HG03565 (cell line): ENCODE measurements at regions not wholly inside any gene's neighbourhood (a gene's known extent, or its start where the extent isn't known, plus 50 kb on each side); places are given as distances from the start of the nearest gene placed in this dataset.

Experiments
- ATAC-seq: cut with Tn5 transposase; IDR thresholded peaks from one replicate; pipeline ENCODE4 v1.9.1; 2021; ENCODE audit warnings: mild to moderate bottlenecking, moderate library complexity; ENCODE audit not compliant: unreplicated experiment

GRCh38 chr11:129590030-129590752, 214.5 kb downstream of the BARX2 start:
- no peak for ATAC-seq

DNA sequence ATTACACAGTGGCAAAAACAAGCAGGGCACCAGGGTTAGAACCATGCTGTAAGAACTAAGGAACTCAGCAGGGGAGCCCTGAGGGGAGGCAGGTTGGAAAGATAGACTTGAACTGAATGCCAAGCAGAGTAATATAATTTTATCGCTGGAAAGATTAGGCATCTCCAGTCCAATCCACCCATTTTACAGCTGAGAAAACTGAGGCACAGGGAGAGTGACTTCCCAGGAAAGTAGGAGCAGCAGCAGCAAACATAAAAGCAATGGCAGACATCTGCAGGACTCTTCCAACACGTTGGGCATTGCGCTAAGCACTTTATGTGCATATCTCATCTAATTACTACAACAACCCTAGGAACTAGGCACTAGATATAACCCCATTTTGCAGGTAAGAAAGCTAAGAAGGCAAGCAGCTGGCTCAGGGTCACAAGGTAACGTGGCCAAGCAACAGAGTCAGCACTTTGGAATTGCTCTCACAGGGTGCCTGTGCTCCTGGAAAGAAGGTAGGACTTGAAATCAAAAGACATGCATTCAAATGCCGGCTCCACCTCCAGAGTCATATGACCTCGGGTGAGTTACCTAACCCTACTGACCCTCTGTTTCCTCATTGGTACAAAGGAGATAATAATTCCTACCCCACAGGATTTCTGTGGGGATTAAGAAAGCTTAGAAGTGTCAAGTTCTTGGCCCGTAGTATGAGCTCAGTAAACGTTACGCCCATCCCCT, 215.3 kb downstream of the BARX2 start:
- no peak for ATAC-seq

GRCh38 chr11:129591527-129591926, 215.9 kb downstream of the BARX2 start:
- ATAC-seq: no peak

GRCh38 chr11:129592191-129592590, 216.5 kb downstream of the BARX2 start:
- ATAC-seq: no peak

DNA sequence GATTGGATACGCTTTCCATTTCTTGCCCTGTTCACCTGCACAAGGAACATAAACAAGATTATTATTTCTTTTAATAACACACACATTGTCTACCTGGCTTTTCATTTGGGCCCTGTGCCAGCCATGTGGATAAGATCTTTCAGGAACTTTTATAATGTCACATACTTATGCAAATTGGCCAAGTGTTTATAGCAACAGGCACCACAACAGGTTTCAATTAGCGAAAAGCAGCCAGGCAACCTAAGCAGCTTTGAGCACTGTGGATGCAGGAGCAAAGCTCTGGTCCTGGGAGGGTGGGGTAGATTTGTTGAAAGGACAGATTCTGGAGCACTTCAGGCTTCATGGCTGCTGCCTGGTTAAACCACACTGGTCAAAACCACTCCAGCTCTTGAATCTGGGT, 217.4 kb downstream of the BARX2 start:
- no peak for ATAC-seq

DNA sequence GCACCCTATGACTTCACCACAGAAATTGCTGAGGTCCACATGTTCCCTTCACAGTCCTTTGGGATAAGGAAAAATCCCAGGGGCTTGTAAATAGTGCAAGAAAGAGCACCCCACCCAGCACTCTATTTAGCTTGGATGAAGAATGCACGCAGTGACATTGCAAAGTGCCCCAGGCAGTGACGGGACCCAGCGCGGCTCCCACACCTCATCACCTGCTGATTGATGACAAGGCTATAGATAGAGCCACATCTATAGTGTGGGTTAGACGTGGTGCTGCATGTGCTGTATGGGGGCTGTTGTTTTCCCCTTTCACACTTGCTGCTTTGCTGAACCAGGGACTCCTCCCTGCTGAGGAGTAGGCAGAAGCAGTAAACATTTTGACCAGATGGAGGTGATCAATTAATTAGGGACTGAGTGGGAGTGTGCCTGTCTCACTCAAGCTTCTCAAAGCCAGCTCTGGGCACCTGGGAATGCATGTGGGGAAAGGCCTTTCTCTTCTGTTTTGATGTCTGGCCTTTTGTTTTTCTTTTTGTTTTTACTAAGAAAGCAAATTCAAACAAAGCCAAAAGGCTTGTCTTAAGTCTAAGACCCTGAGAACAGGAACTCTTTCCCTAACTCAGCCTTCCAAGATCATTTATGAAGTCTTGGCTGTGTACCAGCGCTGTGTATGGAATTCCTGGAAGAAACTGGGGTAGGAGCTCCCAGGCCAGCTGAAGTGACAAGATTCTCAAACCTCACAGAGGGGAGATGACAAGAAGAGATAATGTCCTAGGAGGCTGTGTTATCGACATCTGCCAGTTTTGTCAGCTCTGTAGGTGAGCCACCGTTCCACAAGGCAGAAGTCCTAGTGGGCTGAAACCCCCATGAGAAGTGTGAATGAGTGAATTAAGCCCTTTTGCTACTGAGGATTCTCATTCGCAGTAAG, 219.7 kb downstream of the BARX2 start:
- ATAC-seq: no peak

- no peak for ATAC-seq
These were observed 219.3 kb upstream of the TMEM45B start for GRCh38 chr11:129596351-129596750.

DNA sequence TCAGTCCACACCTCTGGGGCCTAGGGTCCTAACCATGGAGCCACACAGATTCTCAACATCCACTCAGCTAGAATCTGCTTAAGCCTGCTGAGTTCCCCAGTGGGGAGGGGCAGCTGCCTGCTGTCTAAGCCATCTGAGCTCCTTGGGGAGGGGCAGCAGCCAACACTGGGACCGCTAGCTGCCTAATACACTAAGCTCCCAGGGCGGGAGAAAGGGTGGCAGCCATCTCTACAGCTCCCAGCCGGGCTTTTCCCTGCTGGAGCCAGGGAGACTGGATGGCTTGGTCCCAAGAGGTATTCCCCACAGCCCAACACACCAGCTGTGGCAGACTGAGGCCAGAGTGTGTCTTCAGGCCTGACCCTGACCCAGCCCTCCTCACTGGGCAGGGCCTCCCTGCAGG, 217.3 kb upstream of the TMEM45B start:
- ATAC-seq: no peak

GRCh38 chr11:129605815-129606214, 209.8 kb upstream of the TMEM45B start:
- no peak for ATAC-seq

- no peak for ATAC-seq
These were observed 206.9 kb upstream of the TMEM45B start for GRCh38 chr11:129608711-129609110.

- no peak for ATAC-seq
These were observed 205.5 kb upstream of the TMEM45B start for GRCh38 chr11:129610125-129610524.

GRCh38 chr11:129610545-129610944, 205.1 kb upstream of the TMEM45B start:
- no peak for ATAC-seq

GRCh38 chr11:129611661-129612446, 203.8 kb upstream of the TMEM45B start:
- no peak for ATAC-seq

- no peak for ATAC-seq
These were observed 203.1 kb upstream of the TMEM45B start for GRCh38 chr11:129612447-129612961.

- ATAC-seq: no peak
These were observed 202.6 kb upstream of the TMEM45B start for GRCh38 chr11:129613071-129613470.

DNA sequence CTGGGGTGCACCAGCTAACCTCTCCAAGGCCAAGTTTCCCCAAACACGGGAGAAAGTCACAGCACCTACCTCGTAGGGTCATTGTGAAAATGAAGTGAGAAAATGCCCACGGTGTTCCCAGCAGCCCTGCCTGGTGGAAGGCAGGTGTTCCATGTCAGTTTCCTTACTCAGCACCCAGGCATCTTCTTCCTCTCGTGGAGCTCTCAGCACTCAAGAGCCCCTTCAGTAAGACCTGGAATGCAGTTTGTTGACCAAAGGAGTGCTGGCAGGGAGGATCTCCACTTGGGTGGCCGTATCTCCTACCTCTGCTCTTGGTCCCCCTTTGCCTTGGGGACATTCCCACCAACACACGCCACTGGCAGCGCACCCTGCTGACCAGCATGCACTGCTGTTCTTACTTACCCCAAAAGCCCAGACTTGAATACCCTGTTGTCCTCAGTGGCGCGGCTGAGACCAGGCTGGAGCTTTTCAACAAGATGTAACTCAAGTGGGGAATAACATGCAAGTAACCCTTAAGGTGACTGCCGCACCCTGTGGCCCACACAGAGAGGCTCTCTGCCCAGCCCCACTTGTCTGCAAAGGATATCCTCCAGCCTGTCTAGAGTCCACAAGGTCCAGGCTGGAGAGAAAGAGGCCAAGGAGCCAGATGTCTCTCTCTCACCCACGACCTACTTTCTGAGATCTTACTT, 201.2 kb upstream of the TMEM45B start:
- no peak for ATAC-seq

- ATAC-seq: no peak
These were observed 197.5 kb upstream of the TMEM45B start for GRCh38 chr11:129618046-129618569.

DNA sequence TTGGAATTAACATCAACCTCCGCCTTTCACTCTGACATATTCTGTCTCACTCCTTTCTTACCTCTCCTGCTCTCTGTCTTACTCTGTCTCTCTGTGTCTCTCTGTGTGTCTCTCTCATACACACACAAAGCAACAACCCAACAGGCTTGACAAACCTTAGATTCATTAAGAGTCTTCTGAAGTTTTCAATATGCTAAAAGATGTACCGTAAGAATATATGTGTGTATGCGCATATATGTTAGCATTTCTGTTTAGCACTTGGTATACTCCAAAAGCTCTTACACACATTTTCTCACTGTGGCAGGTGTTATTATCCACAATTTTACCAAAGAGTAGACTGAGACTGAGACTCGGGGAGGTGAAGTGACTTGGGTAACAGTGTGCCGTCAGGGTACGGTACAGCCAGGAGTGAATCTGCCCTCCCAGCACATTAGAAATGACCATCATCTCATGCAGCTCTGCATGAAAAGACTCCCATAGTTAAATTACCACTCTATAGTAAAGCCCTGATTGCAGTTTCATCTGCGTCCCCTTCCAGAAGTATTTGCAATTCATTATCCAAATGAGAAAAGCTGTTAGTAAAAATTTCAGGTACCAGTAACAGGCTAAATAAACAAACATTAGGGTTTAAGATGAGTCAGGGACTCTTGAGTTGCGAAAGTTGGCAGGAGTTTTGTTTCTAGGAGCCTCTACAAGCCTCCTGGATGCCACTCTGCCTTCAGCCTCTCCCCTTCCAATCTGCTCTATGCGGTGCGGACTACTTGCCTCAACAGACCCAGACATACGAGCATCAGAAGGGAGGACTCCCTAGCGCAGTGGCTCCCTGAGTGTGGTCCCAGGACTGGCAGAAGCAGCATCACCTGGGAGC, 195.2 kb upstream of the TMEM45B start:
- no peak for ATAC-seq

GRCh38 chr11:129625930-129626329, 189.7 kb upstream of the TMEM45B start:
- no peak for ATAC-seq
